ENCODE measurements at regions not wholly inside any gene's neighbourhood (a gene's known extent, or its start where the extent isn't known, plus 50 kb on each side); places are given as distances from the start of the nearest gene placed in this dataset.
A peak's percentile ranks its signal among the peaks of the same experiment; 100 is the strongest.

- CTCF ChIA-PET (ENCODE audit: unreplicated experiment) = no interaction called here
- no peak overlapping the region for H3K27ac ChIP-seq (ENCODE audit: low read depth, low read length, poor library complexity, severe bottlenecking)
- no peaks in the 10 kb centered on the region for H3K4me1 ChIP-seq (ENCODE audit: insufficient read depth, low read length, poor library complexity, severe bottlenecking)
- no peak overlapping the region for H2AFZ ChIP-seq (ENCODE audit: low read length)
- POLR2A ChIA-PET = interaction anchor here (0.6 to 1.6 kb wide), 2 partner anchors 20 to 23 kb away, joined by 3 to 4 read pairs; no protein-coding TSS in a partner anchor
- BruUV-seq (replicated peaks) = no TSS peak
- no peak for DNase-seq (ENCODE audit: low spot score)
- H3K36me3 ChIP-seq (ENCODE audit: insufficient read depth, low read length) = no peaks in the 10 kb centered on the region
- no peaks in the 10 kb centered on the region for H3K79me2 ChIP-seq (ENCODE audit: insufficient read depth, low read depth, low read length)
- intact Hi-C loops (cut with micrococcal nuclease; ENCODE audit: unreplicated experiment) = no loop called here
- no peak for TF ChIP-seq EZH2phosphoT487 (IDR thresholded peaks at IDR 0.05; ENCODE audit: borderline replicate concordance, low read depth, low read length)
- no peak for TF ChIP-seq CTCF (conservative IDR thresholded peaks at IDR 0.05; ENCODE audit: low read length)
- H4K20me1 ChIP-seq (ENCODE audit: insufficient read depth, low read length) = no peaks in the 10 kb centered on the region
- no peak overlapping the region for H3K4me2 ChIP-seq (ENCODE audit: low read length)
- no peaks in the 10 kb centered on the region for H3K9me2 ChIP-seq (ENCODE audit: insufficient read depth, low read length)
- no peak overlapping the region for H3K4me3 ChIP-seq (ENCODE audit: low read depth, low read length, poor library complexity, severe bottlenecking)
- H3K9me3 ChIP-seq (ENCODE audit: low read length) = no peaks in the 10 kb centered on the region
Measured at GRCh38 chr3:194244167-194244566, 107.0 kb downstream of the CPN2 start.

GRCh38 chr3:194245474-194245873 lies 105.7 kb downstream of the CPN2 start:
- no peak for DNase-seq (ENCODE audit: low spot score)
- Histone ChIP-seq H3K36me3 (ENCODE audit: insufficient read depth, low read length) (no peaks in the 10 kb centered on the region), H3K4me3 (ENCODE audit: low read depth, low read length, poor library complexity, severe bottlenecking) (no peak overlapping the region), H3K27ac (ENCODE audit: low read depth, low read length, poor library complexity, severe bottlenecking) (no peak overlapping the region), H2AFZ (ENCODE audit: low read length) (no peak overlapping the region), H3K4me2 (ENCODE audit: low read length) (no peak overlapping the region), H3K79me2 (ENCODE audit: insufficient read depth, low read depth, low read length) (no peaks in the 10 kb centered on the region), H3K4me1 (ENCODE audit: insufficient read depth, low read length, poor library complexity, severe bottlenecking) (no peaks in the 10 kb centered on the region), H3K9me3 (ENCODE audit: low read length) (no peaks in the 10 kb centered on the region), H4K20me1 (ENCODE audit: insufficient read depth, low read length) (no peaks in the 10 kb centered on the region), H3K9me2 (ENCODE audit: insufficient read depth, low read length) (no peaks in the 10 kb centered on the region)
- BruUV-seq (replicated peaks) = no TSS peak
- POLR2A ChIA-PET = no interaction called here
- TF ChIP-seq EZH2phosphoT487 (IDR thresholded peaks at IDR 0.05; ENCODE audit: borderline replicate concordance, low read depth, low read length) (no peak), CTCF (conservative IDR thresholded peaks at IDR 0.05; ENCODE audit: low read length) (no peak)
- CTCF ChIA-PET (ENCODE audit: unreplicated experiment) = interaction anchor here (0.6 kb wide), 1 partner anchor 108 kb away, joined by 3 read pairs; no protein-coding TSS in a partner anchor
- intact Hi-C loops (cut with micrococcal nuclease; ENCODE audit: unreplicated experiment) = no loop called here

GRCh38 chr3:194245975-194246561 lies 105.1 kb downstream of the CPN2 start:
- no peak for DNase-seq (ENCODE audit: low spot score)
- intact Hi-C loops (cut with micrococcal nuclease; ENCODE audit: unreplicated experiment) = no loop called here
- BruUV-seq (replicated peaks) = no TSS peak
- Histone ChIP-seq H3K4me1 (ENCODE audit: insufficient read depth, low read length, poor library complexity, severe bottlenecking) (no peaks in the 10 kb centered on the region), H3K9me2 (ENCODE audit: insufficient read depth, low read length) (no peaks in the 10 kb centered on the region), H3K27ac (ENCODE audit: low read depth, low read length, poor library complexity, severe bottlenecking) (no peak overlapping the region), H3K79me2 (ENCODE audit: insufficient read depth, low read depth, low read length) (no peaks in the 10 kb centered on the region), H3K36me3 (ENCODE audit: insufficient read depth, low read length) (no peaks in the 10 kb centered on the region), H4K20me1 (ENCODE audit: insufficient read depth, low read length) (no peaks in the 10 kb centered on the region), H3K9me3 (ENCODE audit: low read length) (no peaks in the 10 kb centered on the region), H3K4me2 (ENCODE audit: low read length) (no peak overlapping the region), H3K4me3 (ENCODE audit: low read depth, low read length, poor library complexity, severe bottlenecking) (no peak overlapping the region), H2AFZ (ENCODE audit: low read length) (no peak overlapping the region)
- ChIA-PET POLR2A (interaction anchor here (0.5 to 0.6 kb wide), 2 partner anchors 879 to 1306 kb away, joined by 3 to 5 read pairs; no protein-coding TSS in a partner anchor), CTCF (ENCODE audit: unreplicated experiment) (no interaction called here)
- TF ChIP-seq EZH2phosphoT487 (IDR thresholded peaks at IDR 0.05; ENCODE audit: borderline replicate concordance, low read depth, low read length) (no peak), CTCF (conservative IDR thresholded peaks at IDR 0.05; ENCODE audit: low read length) (peak; percentile 27; the same call in 1 of the 2 replicates)
